Heart left ventricle (tissue), 16 donors: ENCODE measurements at regions not wholly inside any gene's neighbourhood (a gene's known extent, or its start where the extent isn't known, plus 50 kb on each side); places are given as distances from the start of the nearest gene placed in this dataset.

Source experiments
- ATAC-seq, 4 donors: fragments of 200-7000 bp; cut with Tn5 transposase; one replicate each; pipeline ENCODE4 v1.9.1; 2020 to 2022; ENCODE audit warnings: moderate library complexity in 4 of 4, mild to moderate bottlenecking in 3 of 4, moderate number of reproducible peaks in 1 of 4
- DNase-seq, 5 donors: peaks; one replicate each; pipeline ENCODE4 v3.0.0-alpha.2; 2020
- H3K27ac ChIP-seq, 12 donors: fragments of 200-600 bp; sonication (generic) in 4 of 12; one replicate each; pipeline versions ENCODE4 v1.5.0 to v1.8.0; 2016 to 2022; ENCODE audit warnings: mild to moderate bottlenecking in 2 of 12
- H3K27me3 ChIP-seq, 9 donors: fragments of 200-600 bp; sonication (generic) in 2 of 9; one replicate each; pipeline versions ENCODE4 v1.5.1 to v1.8.0; 2016 to 2022; ENCODE audit warnings: mild to moderate bottlenecking in 3 of 9
- H3K36me3 ChIP-seq, 9 donors: fragments of 200-600 bp; sonication (generic) in 2 of 9; one replicate each; pipeline versions ENCODE4 v1.5.0 to v1.8.0; 2018 to 2022; ENCODE audit warnings: mild to moderate bottlenecking in 2 of 9
- H3K4me1 ChIP-seq, 12 donors: fragments of 200-600 bp; sonication (generic) in 4 of 12; one replicate each; pipeline versions ENCODE4 v1.5.0 to v1.8.0; 2016 to 2022; ENCODE audit warnings: mild to moderate bottlenecking in 3 of 12
- H3K4me3 ChIP-seq, 12 donors: fragments of 200-600 bp; sonication (generic) in 4 of 12; one replicate each; pipeline versions ENCODE4 v1.5.0 to v1.8.0; 2017 to 2022; ENCODE audit warnings: mild to moderate bottlenecking in 9 of 12, moderate library complexity in 4 of 12
- H3K9me3 ChIP-seq, 12 donors: fragments of 200-600 bp; sonication (generic) in 4 of 12; one replicate each; pipeline versions ENCODE4 v1.5.0 to v1.8.0; 2016 to 2022; ENCODE audit warnings: mild to moderate bottlenecking in 1 of 12
- POLR2A ChIP-seq, 2 donors: fragments of 450-650 bp; IDR thresholded peaks; one replicate each; pipeline ENCODE4 v1.6.1; 2017; ENCODE audit warnings: antibody characterized with exemption in 2 of 2, mild to moderate bottlenecking in 2 of 2, moderate library complexity in 2 of 2
- WGBS, 4 donors: extraction: QIAGEN DNeasy Blood & Tissue Kit in 2 of 4; methylation state at CpG; one replicate each; pipeline versions ENCODE4 v1.1.5 to v1.1.7; 2013 to 2018; 5-methylcytosine and 5-hydroxymethylcytosine counted together
- intact Hi-C, 10 donors: fragments of 100-400 bp; cut with DNase I; formaldehyde crosslinking; loops; one replicate each; pipeline versions ENCODE4 v1.11.1 to v1.14.2; 2022
- TF ChIP-seq, protein P1 (sequence below), 12 donors: fragments of 200-600 bp; sonication (generic) in 4 of 12; IDR thresholded peaks; one replicate each; pipeline versions ENCODE4 v1.5.0 to v1.8.0; 2018 to 2022; ENCODE audit warnings: antibody characterized with exemption in 12 of 12, mild to moderate bottlenecking in 5 of 12
- donor health status: ischemic (EF 13 %, LVEDD 7.1; RV severe dilation, severe dysfunction).
- donor health status: healthy with polysubstance abuse.
- donor health status: DM: no; HTN: yes; CAD: no.
- donor health status: DM: no; HTN: no; CAD: no.
- donor health status: ischemic (EF 25% LVEDD 6.9; RV normal size, moderate dysfunction).
- donor health status: ischemic (EF 25% LVEDD 5.7; RV mildly dilated, moderate dysfunction).
- donor health status: healthy.
- donor health status: DM: yes; HTN: yes; CAD: no.
- donor health status: ischemic (EF 35%, LVEDD 5.7; RV mildly dilated, moderate dysfunction).
- donor health status: nonischemic (EF 11% LVEDD 7.7; RV severe dilation, severe dysfunction).
- donor health status: DM: yes; HTN: yes; CAD: no.
- donor health status: PGD.
- donor health status: ischemic (EF 29% LVEDD 5.4; RV normal size, mild dysfunction).
- donor health status: nonischemic (EF 23%, LVEDD 6.1; RV moderate dilation, normal function).

DNA sequence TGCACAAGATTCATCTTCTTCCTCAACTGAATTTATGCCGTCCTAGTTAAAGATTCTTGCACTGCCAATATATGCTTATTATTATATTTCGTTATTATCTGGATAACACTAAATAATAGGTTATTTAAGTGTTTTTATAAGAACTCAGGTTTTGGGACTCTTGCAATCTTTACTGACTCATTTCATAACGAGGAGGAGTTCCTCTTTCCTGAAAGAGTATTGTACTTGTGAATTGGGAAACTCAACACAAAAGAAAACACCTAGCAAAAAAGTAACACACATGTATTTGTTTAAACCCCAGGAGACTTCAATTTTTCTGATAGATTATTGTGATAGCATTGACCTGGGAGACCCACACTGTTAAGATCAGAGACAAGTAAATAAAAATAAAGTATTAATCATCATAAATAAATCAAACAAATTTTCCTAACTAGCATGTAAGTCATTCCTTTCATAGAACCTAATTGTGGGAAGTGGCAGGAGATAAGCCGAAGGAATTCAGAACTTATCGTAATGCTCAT, 505.8 kb downstream of the KCNJ2 start:
- intact Hi-C loops, result no loop called here

DNA sequence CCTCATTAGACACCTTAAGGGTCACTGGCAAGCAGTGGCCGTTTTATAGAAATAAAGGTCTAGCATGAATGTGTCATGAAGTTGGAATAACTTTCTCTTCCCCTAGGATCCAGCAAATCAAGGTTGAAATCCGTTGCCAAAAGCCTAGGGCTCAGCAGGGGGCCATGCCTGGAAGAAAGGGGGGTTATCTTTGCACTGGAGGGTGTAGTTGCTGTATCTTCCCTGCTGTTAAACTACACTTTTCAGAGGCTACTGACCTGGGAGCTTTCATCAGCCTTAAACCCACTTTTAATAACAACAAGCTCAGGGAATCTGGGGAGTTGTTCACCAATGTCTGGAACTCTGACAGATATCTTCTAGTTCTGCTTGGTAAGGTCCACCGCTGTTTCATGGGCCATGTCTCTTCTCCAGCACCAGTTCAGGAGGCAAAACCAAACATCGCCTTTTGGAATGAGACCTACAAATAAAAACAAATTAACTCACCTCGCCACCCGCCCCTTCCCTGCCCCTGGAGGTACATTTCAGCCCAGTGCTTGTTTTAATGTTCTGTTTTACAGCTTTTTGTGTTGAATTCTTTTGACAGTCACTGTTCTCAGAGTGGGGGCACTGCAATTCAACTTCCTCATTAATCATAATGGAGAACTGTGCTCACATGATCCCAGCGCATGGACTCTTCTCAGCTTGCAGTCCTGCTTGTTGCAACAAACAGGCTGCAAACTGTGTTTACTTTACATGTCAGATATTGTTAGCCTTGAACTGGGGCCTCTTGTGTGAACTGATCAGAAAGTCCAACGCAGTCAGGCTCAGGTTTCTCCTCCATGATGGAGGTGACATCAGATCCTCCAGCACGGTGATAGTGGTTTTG, 508.7 kb downstream of the KCNJ2 start:
- no peak for ATAC-seq
- Histone ChIP-seq H3K36me3 (no peaks in the 10 kb centered on the region), H3K27me3 (peaks cover 0 to 9% (median 0%) of the 10 kb centered on the region in 9 donors), H3K27ac (no peak overlapping the region), H3K9me3 (no peaks in the 10 kb centered on the region), H3K4me3 (no peak overlapping the region), H3K4me1 (no peaks in the 10 kb centered on the region)
- intact Hi-C loops, result no loop called here
- WGBS, 4 donors, result 74 to 78% (median 77%) methylated on average over 9 of the region's 9 CpGs
- no peak for TF ChIP-seq POLR2A (IDR thresholded peaks at IDR 0.05)
- TF ChIP-seq, protein P1, sequence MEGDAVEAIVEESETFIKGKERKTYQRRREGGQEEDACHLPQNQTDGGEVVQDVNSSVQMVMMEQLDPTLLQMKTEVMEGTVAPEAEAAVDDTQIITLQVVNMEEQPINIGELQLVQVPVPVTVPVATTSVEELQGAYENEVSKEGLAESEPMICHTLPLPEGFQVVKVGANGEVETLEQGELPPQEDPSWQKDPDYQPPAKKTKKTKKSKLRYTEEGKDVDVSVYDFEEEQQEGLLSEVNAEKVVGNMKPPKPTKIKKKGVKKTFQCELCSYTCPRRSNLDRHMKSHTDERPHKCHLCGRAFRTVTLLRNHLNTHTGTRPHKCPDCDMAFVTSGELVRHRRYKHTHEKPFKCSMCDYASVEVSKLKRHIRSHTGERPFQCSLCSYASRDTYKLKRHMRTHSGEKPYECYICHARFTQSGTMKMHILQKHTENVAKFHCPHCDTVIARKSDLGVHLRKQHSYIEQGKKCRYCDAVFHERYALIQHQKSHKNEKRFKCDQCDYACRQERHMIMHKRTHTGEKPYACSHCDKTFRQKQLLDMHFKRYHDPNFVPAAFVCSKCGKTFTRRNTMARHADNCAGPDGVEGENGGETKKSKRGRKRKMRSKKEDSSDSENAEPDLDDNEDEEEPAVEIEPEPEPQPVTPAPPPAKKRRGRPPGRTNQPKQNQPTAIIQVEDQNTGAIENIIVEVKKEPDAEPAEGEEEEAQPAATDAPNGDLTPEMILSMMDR (IDR thresholded peaks at IDR 0.05), result no peak
- no peak for DNase-seq

More for the DNA sequence above, 505.8 kb downstream of the KCNJ2 start:
- H3K27ac ChIP-seq, result no peak overlapping the region
- TF ChIP-seq, protein P1 (IDR thresholded peaks at IDR 0.05), result no peak
- TF ChIP-seq POLR2A (IDR thresholded peaks at IDR 0.05), result no peak
- no peak for ATAC-seq
- no peak for DNase-seq
- H3K27me3 ChIP-seq, result peaks cover 0 to 5% (median 0%) of the 10 kb centered on the region in 9 donors
- WGBS, 4 donors, result 79 to 85% (median 80%) methylated on average over 5 of the region's 5 CpGs
- no peaks in the 10 kb centered on the region for H3K9me3 ChIP-seq
- H3K4me3 ChIP-seq, result no peak overlapping the region
- H3K36me3 ChIP-seq, result no peaks in the 10 kb centered on the region
- H3K4me1 ChIP-seq, result no peaks in the 10 kb centered on the region

DNA sequence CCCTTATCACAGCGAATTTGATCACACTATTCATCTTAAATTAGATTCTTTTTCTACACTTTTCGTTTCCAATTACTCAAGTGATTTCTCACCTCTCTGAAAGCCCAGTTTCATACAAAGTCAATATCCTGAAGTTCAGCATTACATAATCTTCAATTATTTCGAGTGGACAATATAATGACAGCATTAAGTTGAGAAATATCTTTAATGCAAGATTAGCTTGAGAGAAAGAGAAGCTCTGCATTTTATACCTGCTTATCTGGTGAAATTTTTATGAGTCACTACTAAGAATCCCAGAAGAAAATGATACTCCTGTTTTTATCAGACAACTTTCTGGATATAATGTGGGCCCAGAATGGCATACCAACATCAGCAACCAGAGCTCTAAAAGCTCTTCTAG, 509.6 kb downstream of the KCNJ2 start:
- H3K27me3 ChIP-seq, result peaks cover 0 to 9% (median 0%) of the 10 kb centered on the region in 9 donors
- H3K9me3 ChIP-seq, result no peaks in the 10 kb centered on the region
- DNase-seq (no peak), ATAC-seq (no peak)
- intact Hi-C loops, result no loop called here
- WGBS, 4 donors, result 74 to 81% (median 77%) methylated on average over 3 of the region's 3 CpGs
- no peaks in the 10 kb centered on the region for H3K36me3 ChIP-seq
- no peak overlapping the region for H3K27ac ChIP-seq
- no peak for TF ChIP-seq POLR2A (IDR thresholded peaks at IDR 0.05)
- TF ChIP-seq, protein P1 (IDR thresholded peaks at IDR 0.05), result no peak
- H3K4me3 ChIP-seq, result no peak overlapping the region
- H3K4me1 ChIP-seq, result no peaks in the 10 kb centered on the region

DNA sequence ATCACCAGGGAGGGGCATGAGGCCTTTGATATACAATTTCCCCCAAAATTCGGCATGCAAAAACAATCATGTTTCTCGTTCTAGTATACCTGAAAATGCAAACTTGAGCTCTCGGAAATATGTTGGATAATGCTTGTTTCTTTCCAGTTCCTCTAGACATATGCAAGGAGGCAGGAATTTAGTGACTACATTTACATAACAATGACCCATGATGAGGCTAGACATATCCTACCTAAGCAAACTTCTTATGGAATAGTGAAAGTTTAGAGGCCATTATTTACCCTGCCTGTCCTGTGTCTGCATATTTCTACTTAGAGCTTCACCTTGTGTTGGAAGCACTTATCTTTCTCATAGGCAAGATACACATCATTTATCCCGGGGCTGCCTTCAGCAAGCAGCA, 514.6 kb downstream of the KCNJ2 start:
- intact Hi-C loops, result no loop called here
- H3K4me3 ChIP-seq, result no peak overlapping the region
- no peak for TF ChIP-seq POLR2A (IDR thresholded peaks at IDR 0.05)
- TF ChIP-seq, protein P1 (IDR thresholded peaks at IDR 0.05), result no peak
- H3K27ac ChIP-seq, result no peak overlapping the region
- no peak for DNase-seq
- no peaks in the 10 kb centered on the region for H3K4me1 ChIP-seq
- no peak for ATAC-seq
- H3K27me3 ChIP-seq, result peaks cover 0 to 9% (median 0%) of the 10 kb centered on the region in 9 donors
- 88 to 94% (median 90%) methylated on average over 4 of the region's 4 CpGs for WGBS, 4 donors
- H3K36me3 ChIP-seq, result no peaks in the 10 kb centered on the region
- H3K9me3 ChIP-seq, result no peaks in the 10 kb centered on the region
